Astrocyte (in vitro differentiated cells and primary cell): ENCODE measurements at regions not wholly inside any gene's neighbourhood (a gene's known extent, or its start where the extent isn't known, plus 50 kb on each side); places are given as distances from the start of the nearest gene placed in this dataset.

Source experiments
- DNase-seq: peaks from one replicate; pipeline ENCODE4 v3.0.0-alpha.2; 2010; ENCODE audit warnings: low read depth
- FAIRE-seq: peaks from 2 replicates; lab custom pipeline; 2011; peaks lifted over from hg19 to GRCh38; lab: Jason Lieb, UNC
- H2AFZ ChIP-seq: 2 replicates; pipeline ENCODE4 v1.6.0; 2012; ENCODE audit warnings: low read depth, low read length, inconsistent platforms
- H3K27ac ChIP-seq: 2 replicates; pipeline ENCODE4 v1.5.1; 2011; ENCODE audit warnings: low read depth, low read length, inconsistent platforms
- H3K27me3 ChIP-seq: 2 replicates; pipeline ENCODE4 v1.6.0; 2011; ENCODE audit warnings: low read length, inconsistent platforms; ENCODE audit not compliant: insufficient read depth
- H3K36me3 ChIP-seq: 2 replicates; pipeline ENCODE4 v1.5.1; 2011; ENCODE audit warnings: low read length, inconsistent platforms; ENCODE audit not compliant: insufficient read depth
- H3K4me1 ChIP-seq: 2 replicates; pipeline ENCODE4 v1.5.1; 2011; ENCODE audit warnings: low read length, inconsistent platforms; ENCODE audit not compliant: insufficient read depth
- H3K4me2 ChIP-seq: 2 replicates; pipeline ENCODE4 v1.6.0; 2012; ENCODE audit warnings: low read length, inconsistent platforms
- H3K4me3 ChIP-seq: 2 replicates; pipeline ENCODE4 v1.5.1; 2011; ENCODE audit warnings: low read depth, mild to moderate bottlenecking, low read length, inconsistent platforms; ENCODE audit not compliant: insufficient read depth
- H3K79me2 ChIP-seq: 2 replicates; pipeline ENCODE4 v1.6.0; 2012; ENCODE audit warnings: mild to moderate bottlenecking, low read length, inconsistent platforms; ENCODE audit not compliant: insufficient read depth
- H3K9ac ChIP-seq: 2 replicates; pipeline ENCODE4 v1.6.0; 2012; ENCODE audit warnings: mild to moderate bottlenecking, low read length, inconsistent platforms
- H3K9me3 ChIP-seq: 2 replicates; pipeline ENCODE4 v1.5.1; 2012; ENCODE audit warnings: low read depth, mild to moderate bottlenecking, low read length, inconsistent platforms; ENCODE audit not compliant: insufficient read depth
- H4K20me1 ChIP-seq: 2 replicates; pipeline ENCODE4 v1.6.0; 2012; ENCODE audit warnings: low read length, inconsistent platforms; ENCODE audit not compliant: insufficient read depth
- H3K27ac Mint-ChIP-seq: one replicate; pipeline ENCODE4 v1.8.0; 2021; ENCODE audit warnings: mild to moderate bottlenecking, mixed read lengths; ENCODE audit not compliant: unreplicated experiment
- H3K27me3 Mint-ChIP-seq: one replicate; pipeline ENCODE4 v1.8.0; 2021; ENCODE audit warnings: low read depth, mixed read lengths; ENCODE audit not compliant: unreplicated experiment
- H3K36me3 Mint-ChIP-seq: one replicate; pipeline ENCODE4 v1.8.0; 2021; ENCODE audit warnings: low read depth, mixed read lengths; ENCODE audit not compliant: unreplicated experiment
- H3K4me1 Mint-ChIP-seq: one replicate; pipeline ENCODE4 v1.8.0; 2021; ENCODE audit warnings: low read depth, mixed read lengths; ENCODE audit not compliant: unreplicated experiment
- H3K4me3 Mint-ChIP-seq: one replicate; pipeline ENCODE4 v1.8.0; 2021; ENCODE audit warnings: mild to moderate bottlenecking, moderate library complexity, mixed read lengths; ENCODE audit not compliant: unreplicated experiment
- H3K9me3 Mint-ChIP-seq: one replicate; pipeline ENCODE4 v1.8.0; 2021; ENCODE audit warnings: mild to moderate bottlenecking, mixed read lengths; ENCODE audit not compliant: unreplicated experiment
- EZH2 ChIP-seq: IDR thresholded peaks from 2 replicates; pipeline ENCODE4 v1.6.1; 2012; ENCODE audit warnings: mild to moderate bottlenecking, low read length, inconsistent platforms; ENCODE audit not compliant: insufficient read depth
- TF ChIP-seq, protein P1 (sequence below): IDR thresholded peaks from 2 replicates; pipeline ENCODE4 v1.5.1; 2011; ENCODE audit warnings: low read depth, mild to moderate bottlenecking, inconsistent platforms, low read length, moderate library complexity; ENCODE audit not compliant: insufficient read depth

DNA sequence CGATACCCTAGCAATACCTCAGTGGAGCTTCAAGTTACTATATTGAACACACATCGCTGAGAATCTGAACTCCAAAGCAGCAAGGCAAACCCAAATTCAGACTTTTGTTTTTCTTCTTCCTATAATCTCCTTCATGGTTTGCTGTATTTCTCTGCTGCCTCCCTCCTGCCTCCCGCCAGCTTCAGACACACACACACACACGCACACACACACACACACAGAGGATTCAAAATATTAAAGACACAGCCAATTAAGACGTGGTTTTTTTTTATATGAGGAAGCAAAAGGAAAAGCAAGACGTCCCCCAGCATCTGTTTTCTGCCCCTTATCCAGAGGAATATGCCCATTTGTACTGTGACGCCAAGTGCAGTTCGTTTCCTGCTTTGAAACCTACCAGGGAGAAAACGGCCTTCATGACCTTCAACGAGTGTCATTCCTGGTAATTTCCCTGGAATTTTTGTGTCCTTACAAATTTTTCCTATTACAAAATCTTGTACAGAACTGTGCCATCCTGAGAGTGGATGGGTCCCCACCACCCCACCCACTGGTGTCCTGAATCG is 547.9 kb upstream of the ID2 start:
- Histone ChIP-seq H3K27me3 (no peaks in the 10 kb centered on the region), H3K36me3 (no peaks in the 10 kb centered on the region), H3K27ac (no peak overlapping the region), H3K4me2 (no peak overlapping the region), H4K20me1 (no peaks in the 10 kb centered on the region), H3K4me1 (no peaks in the 10 kb centered on the region), H3K9ac (no peak overlapping the region), H3K4me3 (no peak overlapping the region), H3K79me2 (no peaks in the 10 kb centered on the region), H3K9me3 (no peaks in the 10 kb centered on the region), H2AFZ (no peak overlapping the region)
- Mint-ChIP-seq H3K9me3 (no peaks in the 10 kb centered on the region), H3K27me3 (peaks cover 1% of the 10 kb centered on the region), H3K27ac (no peak overlapping the region), H3K4me1 (peaks cover 3% of the 10 kb centered on the region), H3K4me3 (no peak overlapping the region), H3K36me3 (no peaks in the 10 kb centered on the region)
- no peak for FAIRE-seq
- no peak for TF ChIP-seq EZH2
- TF ChIP-seq, protein P1, sequence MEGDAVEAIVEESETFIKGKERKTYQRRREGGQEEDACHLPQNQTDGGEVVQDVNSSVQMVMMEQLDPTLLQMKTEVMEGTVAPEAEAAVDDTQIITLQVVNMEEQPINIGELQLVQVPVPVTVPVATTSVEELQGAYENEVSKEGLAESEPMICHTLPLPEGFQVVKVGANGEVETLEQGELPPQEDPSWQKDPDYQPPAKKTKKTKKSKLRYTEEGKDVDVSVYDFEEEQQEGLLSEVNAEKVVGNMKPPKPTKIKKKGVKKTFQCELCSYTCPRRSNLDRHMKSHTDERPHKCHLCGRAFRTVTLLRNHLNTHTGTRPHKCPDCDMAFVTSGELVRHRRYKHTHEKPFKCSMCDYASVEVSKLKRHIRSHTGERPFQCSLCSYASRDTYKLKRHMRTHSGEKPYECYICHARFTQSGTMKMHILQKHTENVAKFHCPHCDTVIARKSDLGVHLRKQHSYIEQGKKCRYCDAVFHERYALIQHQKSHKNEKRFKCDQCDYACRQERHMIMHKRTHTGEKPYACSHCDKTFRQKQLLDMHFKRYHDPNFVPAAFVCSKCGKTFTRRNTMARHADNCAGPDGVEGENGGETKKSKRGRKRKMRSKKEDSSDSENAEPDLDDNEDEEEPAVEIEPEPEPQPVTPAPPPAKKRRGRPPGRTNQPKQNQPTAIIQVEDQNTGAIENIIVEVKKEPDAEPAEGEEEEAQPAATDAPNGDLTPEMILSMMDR: no peak
- no peak for DNase-seq

DNA sequence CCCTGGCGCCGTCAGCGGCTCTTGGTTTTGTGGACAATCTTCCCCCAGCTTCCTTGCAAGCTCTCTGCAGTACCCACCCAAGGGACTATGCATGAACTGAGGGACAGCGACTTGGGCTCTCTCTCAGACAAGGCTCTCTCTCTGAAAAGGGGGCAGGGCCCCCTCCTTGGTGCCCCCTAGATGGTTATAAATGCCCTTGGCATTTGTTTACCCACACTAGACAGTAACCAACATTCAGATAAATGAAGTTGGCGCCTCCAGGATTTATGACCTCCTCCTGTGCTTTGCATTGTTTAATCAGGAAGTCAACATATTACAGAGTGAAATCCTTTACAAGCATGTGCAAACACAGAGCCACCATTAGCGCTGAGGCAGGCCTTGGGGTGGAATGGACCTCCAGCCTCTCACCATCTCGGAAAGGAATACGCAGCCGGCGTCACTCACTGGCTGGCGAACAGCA is 547.4 kb upstream of the ID2 start:
- Histone ChIP-seq H2AFZ (no peak overlapping the region), H3K4me3 (no peak overlapping the region), H3K27ac (no peak overlapping the region), H3K79me2 (no peaks in the 10 kb centered on the region), H3K4me2 (no peak overlapping the region), H3K4me1 (no peaks in the 10 kb centered on the region), H3K9ac (no peak overlapping the region), H3K36me3 (no peaks in the 10 kb centered on the region), H4K20me1 (no peaks in the 10 kb centered on the region), H3K9me3 (no peaks in the 10 kb centered on the region), H3K27me3 (no peaks in the 10 kb centered on the region)
- Mint-ChIP-seq H3K9me3 (no peaks in the 10 kb centered on the region), H3K4me3 (no peak overlapping the region), H3K4me1 (peaks cover 3% of the 10 kb centered on the region), H3K27me3 (peaks cover 1% of the 10 kb centered on the region), H3K27ac (no peak overlapping the region), H3K36me3 (no peaks in the 10 kb centered on the region)
- TF ChIP-seq, protein P1: no peak
- no peak for TF ChIP-seq EZH2
- no peak for FAIRE-seq
- no peak for DNase-seq

DNA sequence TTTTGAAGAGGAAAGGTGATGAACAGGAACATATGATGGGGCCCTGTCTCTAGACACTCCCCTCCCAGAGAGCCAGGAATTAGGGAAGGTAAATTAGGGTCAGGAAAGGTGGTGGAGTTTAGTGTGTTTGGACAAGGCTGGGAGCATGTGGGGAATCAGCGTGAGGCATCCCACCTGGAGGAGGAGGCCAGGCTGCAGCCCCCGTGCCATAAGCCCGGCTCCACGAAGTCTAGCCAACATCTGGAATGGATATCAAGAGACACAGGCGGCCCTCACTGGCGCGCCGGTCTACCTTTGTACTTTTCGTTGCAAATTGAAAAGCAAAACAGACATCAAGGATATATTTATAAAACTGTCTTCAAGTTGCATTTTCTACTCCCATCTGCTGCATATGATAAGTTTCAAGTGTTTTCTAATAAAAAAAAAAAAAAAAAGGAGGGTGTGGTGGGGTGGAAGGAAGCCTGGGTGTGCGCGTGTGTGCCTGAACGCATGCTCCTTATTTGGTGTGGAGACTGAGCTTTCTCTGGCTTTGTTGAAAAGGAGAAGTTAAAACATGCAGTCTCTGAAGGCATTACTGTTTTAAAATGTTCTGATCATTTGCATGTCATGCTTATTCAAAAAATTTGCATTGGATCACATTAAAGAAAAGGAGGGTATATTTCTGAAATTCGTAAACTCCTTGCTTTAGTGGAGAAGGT is 546.7 kb upstream of the ID2 start:
- Histone ChIP-seq H3K36me3 (no peaks in the 10 kb centered on the region), H3K4me1 (no peaks in the 10 kb centered on the region), H3K4me3 (no peak overlapping the region), H3K4me2 (no peak overlapping the region), H4K20me1 (no peaks in the 10 kb centered on the region), H3K27me3 (no peaks in the 10 kb centered on the region), H3K9ac (no peak overlapping the region), H2AFZ (no peak overlapping the region), H3K27ac (no peak overlapping the region), H3K79me2 (no peaks in the 10 kb centered on the region), H3K9me3 (no peaks in the 10 kb centered on the region)
- Mint-ChIP-seq H3K4me1 (peaks cover 3% of the 10 kb centered on the region), H3K9me3 (no peaks in the 10 kb centered on the region), H3K4me3 (no peak overlapping the region), H3K36me3 (no peaks in the 10 kb centered on the region), H3K27me3 (peaks cover 1% of the 10 kb centered on the region), H3K27ac (no peak overlapping the region)
- TF ChIP-seq EZH2: no peak
- TF ChIP-seq, protein P1: no peak
- no peak for FAIRE-seq
- DNase-seq: no peak
